Lower leg skin (tissue), 4 donors: ENCODE measurements at regions not wholly inside any gene's neighbourhood (a gene's known extent, or its start where the extent isn't known, plus 50 kb on each side); places are given as distances from the start of the nearest gene placed in this dataset.

Source experiments
- DNase-seq, 2 donors: peaks; one replicate each; pipeline ENCODE4 v3.0.0-alpha.2; 2019; ENCODE audit warnings: low spot score in 2 of 2
- H3K4me3 ChIP-seq: fragments of 200-600 bp; sonication (generic); 2 replicates; pipeline ENCODE4 v1.5.1; 2017; ENCODE audit warnings: mild to moderate bottlenecking, low read depth; ENCODE audit not compliant: poor library complexity, severe bottlenecking
- POLR2A ChIP-seq, 2 donors: fragments of 450-650 bp; IDR thresholded peaks; one replicate each; pipeline ENCODE4 v1.6.1; 2016 to 2017; ENCODE audit warnings: antibody characterized with exemption in 2 of 2, mild to moderate bottlenecking in 1 of 2, moderate library complexity in 1 of 2
- WGBS, 2 donors: methylation state at CpG; one replicate each; pipeline ENCODE4 v1.1.5; 2018; 5-methylcytosine and 5-hydroxymethylcytosine counted together
- intact Hi-C: fragments of 100-400 bp; cut with DNase I; formaldehyde crosslinking; loops from one replicate; pipeline ENCODE4 v1.15.0; 2023; ENCODE audit warnings: low total_unique reads
- TF ChIP-seq, protein P1 (sequence below), 3 donors: fragments of 450-650 bp; IDR thresholded peaks; one replicate each; pipeline ENCODE4 v1.5.1; 2016; ENCODE audit warnings: antibody characterized with exemption in 3 of 3, mild to moderate bottlenecking in 3 of 3, moderate library complexity in 2 of 3

- intact Hi-C loops = no loop called here
- H3K4me3 ChIP-seq = no peak overlapping the region
- no peak for DNase-seq
- TF ChIP-seq, protein P1, sequence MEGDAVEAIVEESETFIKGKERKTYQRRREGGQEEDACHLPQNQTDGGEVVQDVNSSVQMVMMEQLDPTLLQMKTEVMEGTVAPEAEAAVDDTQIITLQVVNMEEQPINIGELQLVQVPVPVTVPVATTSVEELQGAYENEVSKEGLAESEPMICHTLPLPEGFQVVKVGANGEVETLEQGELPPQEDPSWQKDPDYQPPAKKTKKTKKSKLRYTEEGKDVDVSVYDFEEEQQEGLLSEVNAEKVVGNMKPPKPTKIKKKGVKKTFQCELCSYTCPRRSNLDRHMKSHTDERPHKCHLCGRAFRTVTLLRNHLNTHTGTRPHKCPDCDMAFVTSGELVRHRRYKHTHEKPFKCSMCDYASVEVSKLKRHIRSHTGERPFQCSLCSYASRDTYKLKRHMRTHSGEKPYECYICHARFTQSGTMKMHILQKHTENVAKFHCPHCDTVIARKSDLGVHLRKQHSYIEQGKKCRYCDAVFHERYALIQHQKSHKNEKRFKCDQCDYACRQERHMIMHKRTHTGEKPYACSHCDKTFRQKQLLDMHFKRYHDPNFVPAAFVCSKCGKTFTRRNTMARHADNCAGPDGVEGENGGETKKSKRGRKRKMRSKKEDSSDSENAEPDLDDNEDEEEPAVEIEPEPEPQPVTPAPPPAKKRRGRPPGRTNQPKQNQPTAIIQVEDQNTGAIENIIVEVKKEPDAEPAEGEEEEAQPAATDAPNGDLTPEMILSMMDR (IDR thresholded peaks at IDR 0.05) = no peak
- no peak for TF ChIP-seq POLR2A (IDR thresholded peaks at IDR 0.05)
Measured at GRCh38 chr11:81342966-81343365, 1390.7 kb downstream of the FAM181B start.

- DNase-seq = no peak
- intact Hi-C loops = no loop called here
- TF ChIP-seq POLR2A (IDR thresholded peaks at IDR 0.05) = no peak
- TF ChIP-seq, protein P1 (IDR thresholded peaks at IDR 0.05) = no peak
- H3K4me3 ChIP-seq = no peak overlapping the region
- 86 to 94% methylated on average over 1 of the region's 1 CpG for WGBS, 2 donors
Measured at GRCh38 chr11:81340225-81340624, 1393.4 kb downstream of the FAM181B start.

DNA sequence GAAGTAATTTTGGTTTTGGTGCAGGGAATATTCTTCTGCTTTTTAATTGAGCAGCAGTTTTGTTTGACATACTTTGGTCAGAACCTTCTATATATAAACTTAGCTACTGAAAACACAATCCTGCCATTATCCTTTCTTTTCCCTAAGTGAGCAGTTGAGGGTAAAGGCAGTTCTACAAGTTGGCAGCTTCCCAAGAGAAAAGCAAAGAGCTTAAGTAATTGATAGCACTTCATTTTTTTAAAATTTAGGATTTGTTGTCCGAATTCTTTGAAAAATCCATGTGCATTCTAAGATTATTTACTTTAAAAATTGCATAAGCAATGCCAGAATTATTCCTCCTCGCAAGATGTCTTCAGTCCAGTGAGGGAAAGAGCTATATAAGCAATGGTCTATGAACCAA lies 1394.1 kb downstream of the FAM181B start:
- no peak overlapping the region for H3K4me3 ChIP-seq
- no peak for DNase-seq
- 67 to 68% methylated on average over 2 of the region's 2 CpGs for WGBS, 2 donors
- intact Hi-C loops = no loop called here
- TF ChIP-seq, protein P1 (IDR thresholded peaks at IDR 0.05) = no peak

GRCh38 chr11:81337756-81338155 lies 1395.9 kb downstream of the FAM181B start:
- no peak for DNase-seq

DNA sequence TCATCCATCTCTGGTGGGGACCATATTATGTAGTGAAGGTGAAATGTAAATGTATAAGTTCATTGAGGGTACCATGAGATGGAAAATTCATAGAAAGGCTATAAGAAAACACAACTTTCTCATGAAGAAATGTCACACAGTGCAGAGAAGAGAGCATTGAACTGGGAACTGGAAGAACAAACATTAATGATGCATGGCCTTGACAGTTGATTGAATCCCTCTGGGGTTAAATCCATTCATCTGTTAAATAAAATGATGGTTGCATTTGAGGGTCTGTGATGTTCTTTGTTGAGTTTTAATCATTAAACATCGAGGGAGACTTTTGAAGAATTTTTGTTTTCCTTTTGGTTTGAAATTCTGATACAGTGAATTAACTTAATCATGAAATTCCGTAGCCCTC lies 1401.4 kb downstream of the FAM181B start:
- intact Hi-C loops = no loop called here
- WGBS, 2 donors = 83 to 84% methylated on average over 2 of the region's 2 CpGs
- no peak for TF ChIP-seq POLR2A (IDR thresholded peaks at IDR 0.05)
- TF ChIP-seq, protein P1 (IDR thresholded peaks at IDR 0.05) = no peak
- DNase-seq = no peak
- no peak overlapping the region for H3K4me3 ChIP-seq

More at GRCh38 chr11:81337756-81338155, 1395.9 kb downstream of the FAM181B start:
- H3K4me3 ChIP-seq = no peak overlapping the region
- TF ChIP-seq, protein P1 (IDR thresholded peaks at IDR 0.05) = no peak
- no peak for TF ChIP-seq POLR2A (IDR thresholded peaks at IDR 0.05)
- intact Hi-C loops = no loop called here
- 85 to 87% methylated on average over 3 of the region's 3 CpGs for WGBS, 2 donors

DNA sequence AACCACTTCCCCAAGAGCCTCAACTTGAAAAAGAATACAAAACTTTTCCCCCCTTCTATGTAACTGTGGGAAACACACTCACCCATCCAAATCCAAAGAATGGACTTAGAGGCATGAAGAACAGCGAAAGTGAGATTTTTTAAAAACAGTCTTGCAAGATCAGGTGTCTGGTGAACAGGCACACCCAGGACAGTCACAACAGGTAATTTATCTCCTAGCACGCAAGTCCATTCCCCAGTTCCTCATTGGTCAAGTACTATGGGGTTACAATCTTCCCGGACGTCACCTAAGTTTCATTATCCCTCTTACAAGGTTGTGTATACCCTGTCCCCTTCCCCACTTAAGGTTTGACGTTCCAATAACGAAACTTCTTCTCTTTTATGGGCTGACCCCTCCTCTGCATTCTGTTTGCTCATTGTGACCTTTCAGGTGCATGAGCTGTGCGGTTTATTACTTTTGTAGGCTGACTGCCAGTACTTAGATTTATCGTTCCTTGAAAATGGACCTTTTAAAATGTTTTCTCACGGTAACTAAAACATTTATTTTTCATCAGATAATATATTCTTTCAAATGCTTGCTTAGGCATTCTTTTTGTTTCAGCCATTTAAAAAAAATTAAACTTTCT lies 1401.9 kb downstream of the FAM181B start:
- TF ChIP-seq, protein P1 (IDR thresholded peaks at IDR 0.05) = no peak
- no peak for TF ChIP-seq POLR2A (IDR thresholded peaks at IDR 0.05)
- intact Hi-C loops = no loop called here
- 82 to 83% methylated on average over 9 of the region's 9 CpGs for WGBS, 2 donors
- H3K4me3 ChIP-seq = no peak overlapping the region
- no peak for DNase-seq
